Neuronal stem cell (in vitro differentiated cells): ENCODE measurements at regions not wholly inside any gene's neighbourhood (a gene's known extent, or its start where the extent isn't known, plus 50 kb on each side); places are given as distances from the start of the nearest gene placed in this dataset.

Experiments
- DNase-seq: peaks from one replicate; pipeline ENCODE4 v3.0.0-alpha.2; 2013; ENCODE audit warnings: low spot score
- H2AFZ ChIP-seq: one replicate; pipeline ENCODE4 v1.6.1; 2013; ENCODE audit warnings: mild to moderate bottlenecking, low read length, inconsistent platforms
- H2AK5ac ChIP-seq: 2 replicates; pipeline ENCODE4 v1.6.1; 2013; ENCODE audit warnings: low read depth, mild to moderate bottlenecking, inconsistent platforms, low read length, moderate library complexity, mixed read lengths
- H2BK120ac ChIP-seq: 2 replicates; pipeline ENCODE4 v1.6.1; 2013; ENCODE audit warnings: low read depth, mild to moderate bottlenecking, inconsistent platforms, low read length, moderate library complexity, mixed read lengths
- H2BK12ac ChIP-seq: one replicate; pipeline ENCODE4 v1.6.1; 2013; ENCODE audit warnings: low read length, inconsistent platforms
- H2BK15ac ChIP-seq: 2 replicates; pipeline ENCODE4 v1.6.1; 2013; ENCODE audit warnings: mild to moderate bottlenecking, low read length, inconsistent platforms, mixed read lengths
- H2BK5ac ChIP-seq: one replicate; pipeline ENCODE4 v1.6.1; 2013; ENCODE audit warnings: inconsistent platforms, mild to moderate bottlenecking, low read length, moderate library complexity
- H3K14ac ChIP-seq: one replicate; pipeline ENCODE4 v1.6.1; 2013; ENCODE audit warnings: low read length, inconsistent platforms
- H3K18ac ChIP-seq: 2 replicates; pipeline ENCODE4 v1.6.1; 2013; ENCODE audit warnings: low read length, inconsistent platforms
- H3K23ac ChIP-seq: 2 replicates; pipeline ENCODE4 v1.6.1; 2013; ENCODE audit warnings: low read depth, mild to moderate bottlenecking, mixed read lengths, low read length, inconsistent platforms; ENCODE audit not compliant: poor library complexity
- H3K27ac ChIP-seq: replicated peaks from 3 replicates; pipeline ENCODE4 v1.5.1; 2013; ENCODE audit warnings: low read length, inconsistent platforms
- H3K27me3 ChIP-seq, 3 experiments: 2 replicates each; pipeline ENCODE4 v1.6.1; 2013; ENCODE audit warnings: low read length in 3 of 3, mild to moderate bottlenecking in 2 of 3, inconsistent platforms in 1 of 3, low read depth in 1 of 3, mixed read lengths in 1 of 3, moderate library complexity in 1 of 3; ENCODE audit not compliant: control insufficient read depth in 3 of 3, insufficient read depth in 3 of 3
- H3K36me3 ChIP-seq, 2 donors: replicated peaks in 1 of 2; 2 replicates each; pipeline ENCODE4 v1.6.1; 2013; ENCODE audit warnings: low read length in 2 of 2; ENCODE audit not compliant: control insufficient read depth in 2 of 2, insufficient read depth in 2 of 2
- H3K4ac ChIP-seq: 2 replicates; pipeline ENCODE4 v1.6.1; 2013; ENCODE audit warnings: inconsistent platforms, mild to moderate bottlenecking, low read length, moderate library complexity
- H3K4me1 ChIP-seq, 2 donors: 1 replicate in 1 of 2; 2 replicates in 1 of 2; pipeline ENCODE4 v1.6.1; 2013; ENCODE audit warnings: low read length in 2 of 2, low read depth in 1 of 2; ENCODE audit not compliant: control insufficient read depth in 2 of 2, insufficient read depth in 1 of 2
- H3K4me2 ChIP-seq: one replicate; pipeline ENCODE4 v1.6.1; 2013; ENCODE audit warnings: mild to moderate bottlenecking, low read length, inconsistent platforms; ENCODE audit not compliant: insufficient read depth, poor library complexity, severe bottlenecking
- H3K4me3 ChIP-seq, 2 donors: 2 replicates each; pipeline ENCODE4 v1.5.1; 2013; ENCODE audit warnings: low read length in 2 of 2, mild to moderate bottlenecking in 2 of 2, inconsistent platforms in 1 of 2, moderate library complexity in 1 of 2
- H3K79me1 ChIP-seq: one replicate; pipeline ENCODE4 v1.6.1; 2013; ENCODE audit warnings: low read depth, mild to moderate bottlenecking, inconsistent platforms, low read length, moderate library complexity
- H3K9ac ChIP-seq: one replicate; pipeline ENCODE4 v1.6.1; 2013; ENCODE audit warnings: mild to moderate bottlenecking, low read depth, low read length, inconsistent platforms; ENCODE audit not compliant: poor library complexity
- H3K9me3 ChIP-seq, 2 donors: replicated peaks in 1 of 2; 2 replicates each; pipeline versions ENCODE3 to v1.6.1; 2013; ENCODE audit warnings: low read length in 2 of 2, mild to moderate bottlenecking in 2 of 2, inconsistent platforms in 1 of 2, low read depth in 1 of 2, mixed read lengths in 1 of 2, moderate library complexity in 1 of 2; ENCODE audit not compliant: control insufficient read depth in 2 of 2, insufficient read depth in 1 of 2
- H4K8ac ChIP-seq: one replicate; pipeline ENCODE4 v1.6.1; 2013; ENCODE audit warnings: low read depth, mild to moderate bottlenecking, inconsistent platforms, low read length, moderate library complexity
- H4K91ac ChIP-seq: one replicate; pipeline ENCODE4 v1.6.1; 2013; ENCODE audit warnings: low read length, low read depth, mild to moderate bottlenecking, inconsistent platforms; ENCODE audit not compliant: poor library complexity
- WGBS, 2 donors: extraction: QIAGEN DNeasy Blood & Tissue Kit; methylation state at CpG; one replicate each; pipeline ENCODE4 v1.1.7; 2013; ENCODE audit warnings: missing lambda C conversion rate in 2 of 2, mixed read lengths in 1 of 2; ENCODE audit not compliant: insufficient read length in 2 of 2, insufficient replicate concordance in 1 of 2; ENCODE audit errors: extremely low coverage in 2 of 2; 5-methylcytosine and 5-hydroxymethylcytosine counted together

GRCh38 chr2:58607448-58607847 lies 366.3 kb upstream of the FANCL start:
- no peak overlapping the region for H2BK5ac ChIP-seq
- no peak overlapping the region for H4K8ac ChIP-seq
- H3K27me3 ChIP-seq = no peaks in the 10 kb centered on the region
- H3K4me1 ChIP-seq = no peaks in the 10 kb centered on the region
- no peak overlapping the region for H3K27ac ChIP-seq
- H3K9me3 ChIP-seq = no peaks in the 10 kb centered on the region
- no peak overlapping the region for H3K14ac ChIP-seq
- no peak overlapping the region for H3K4me2 ChIP-seq
- no peak overlapping the region for H2BK120ac ChIP-seq
- no CpG with 5 or more reads among the region's 2 CpGs for WGBS, 2 donors
- no peaks in the 10 kb centered on the region for H3K79me1 ChIP-seq
- DNase-seq = no peak
- H3K4me3 ChIP-seq = no peak overlapping the region
- no peak overlapping the region for H2BK12ac ChIP-seq
- no peak overlapping the region for H3K9ac ChIP-seq
- H3K23ac ChIP-seq = no peak overlapping the region
- H3K4ac ChIP-seq = no peak overlapping the region
- no peak overlapping the region for H2AFZ ChIP-seq
- H3K18ac ChIP-seq = no peak overlapping the region
- H2BK15ac ChIP-seq = no peak overlapping the region
- no peak overlapping the region for H4K91ac ChIP-seq
- H2AK5ac ChIP-seq = no peak overlapping the region
- H3K36me3 ChIP-seq = no peaks in the 10 kb centered on the region

DNA sequence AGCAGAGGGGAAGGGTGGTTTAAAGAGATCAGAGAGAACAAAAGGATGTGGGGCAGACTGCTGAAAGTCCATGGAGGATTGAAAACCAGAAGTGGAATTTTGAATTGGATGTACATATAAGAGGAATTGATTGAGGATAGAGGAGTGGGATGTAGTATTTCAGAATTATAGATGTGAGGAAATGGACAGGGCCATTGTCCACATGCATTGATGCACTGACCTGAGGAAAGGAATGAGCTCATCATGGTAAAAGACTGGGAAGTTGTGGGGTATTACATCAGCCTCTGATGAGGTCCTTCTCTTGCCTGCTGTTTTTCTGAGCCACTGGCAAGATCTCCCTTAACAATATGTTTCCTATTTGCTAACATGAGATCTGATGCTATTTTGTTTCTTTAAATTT lies 365.7 kb upstream of the FANCL start:
- no peaks in the 10 kb centered on the region for H3K9me3 ChIP-seq
- H2AK5ac ChIP-seq = no peak overlapping the region
- H2AFZ ChIP-seq = peak overlapping the region; percentile 10
- no peaks in the 10 kb centered on the region for H3K4me1 ChIP-seq
- H3K4me2 ChIP-seq = no peak overlapping the region
- H2BK5ac ChIP-seq = no peak overlapping the region
- no peak overlapping the region for H3K4me3 ChIP-seq
- no peak overlapping the region for H3K14ac ChIP-seq
- H2BK12ac ChIP-seq = no peak overlapping the region
- H3K36me3 ChIP-seq = no peaks in the 10 kb centered on the region
- no peaks in the 10 kb centered on the region for H3K79me1 ChIP-seq
- H3K27me3 ChIP-seq = no peaks in the 10 kb centered on the region
- no peak overlapping the region for H4K91ac ChIP-seq
- H3K18ac ChIP-seq = no peak overlapping the region
- no peak overlapping the region for H4K8ac ChIP-seq
- no peak overlapping the region for H3K9ac ChIP-seq
- no peak for DNase-seq
- H3K27ac ChIP-seq = no peak overlapping the region
- no peak overlapping the region for H2BK15ac ChIP-seq
- no peak overlapping the region for H3K4ac ChIP-seq
- H2BK120ac ChIP-seq = no peak overlapping the region
- no peak overlapping the region for H3K23ac ChIP-seq

GRCh38 chr2:58604096-58604495 lies 363.0 kb upstream of the FANCL start:
- Histone ChIP-seq H3K9ac (no peak overlapping the region), H4K91ac (no peak overlapping the region), H3K36me3 (no peaks in the 10 kb centered on the region), H3K4me1 (no peaks in the 10 kb centered on the region), H4K8ac (no peak overlapping the region), H3K27ac (no peak overlapping the region), H3K14ac (no peak overlapping the region), H3K9me3 (no peaks in the 10 kb centered on the region), H3K79me1 (no peaks in the 10 kb centered on the region), H3K4ac (no peak overlapping the region), H3K27me3 (no peaks in the 10 kb centered on the region), H3K18ac (no peak overlapping the region), H2AFZ (no peak overlapping the region), H2BK5ac (no peak overlapping the region), H2BK120ac (no peak overlapping the region), H2BK12ac (no peak overlapping the region), H3K23ac (no peak overlapping the region), H2AK5ac (no peak overlapping the region), H2BK15ac (no peak overlapping the region), H3K4me3 (no peak overlapping the region), H3K4me2 (no peak overlapping the region)
- no CpG with 5 or more reads among the region's 1 CpG for WGBS, 2 donors
- no peak for DNase-seq

DNA sequence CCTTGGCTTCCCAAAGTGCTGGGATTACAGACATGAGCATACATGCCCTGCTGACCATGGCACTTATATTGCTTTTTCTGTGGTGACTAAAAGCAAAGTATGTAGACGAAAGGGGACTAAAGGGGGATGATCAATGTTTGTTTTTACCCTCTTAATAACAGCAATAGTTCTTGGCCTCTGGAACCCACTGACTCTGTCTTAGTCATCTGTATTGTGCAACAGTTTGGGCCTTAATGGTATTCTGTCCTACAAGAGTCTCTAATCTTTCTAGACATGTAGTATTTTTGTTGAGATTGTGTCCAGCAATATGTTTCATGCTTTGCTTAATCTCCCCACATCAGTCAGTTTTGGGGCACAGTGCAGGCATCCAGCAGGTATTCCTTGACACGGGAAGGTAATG lies 359.9 kb upstream of the FANCL start:
- Histone ChIP-seq H2BK120ac (no peak overlapping the region), H4K91ac (no peak overlapping the region), H3K79me1 (no peaks in the 10 kb centered on the region), H3K27me3 (no peaks in the 10 kb centered on the region), H3K18ac (no peak overlapping the region), H2BK12ac (no peak overlapping the region), H3K4me1 (no peaks in the 10 kb centered on the region), H3K14ac (no peak overlapping the region), H3K4me3 (no peak overlapping the region), H3K4me2 (no peak overlapping the region), H3K9ac (no peak overlapping the region), H3K9me3 (no peaks in the 10 kb centered on the region), H2BK15ac (no peak overlapping the region), H3K27ac (no peak overlapping the region), H3K4ac (no peak overlapping the region), H2BK5ac (no peak overlapping the region), H3K23ac (no peak overlapping the region), H4K8ac (no peak overlapping the region), H2AK5ac (no peak overlapping the region), H2AFZ (no peak overlapping the region), H3K36me3 (no peaks in the 10 kb centered on the region)
- no CpG with 5 or more reads among the region's 2 CpGs for WGBS, 2 donors
- no peak for DNase-seq
